Stimulated activated CD4-positive, alpha-beta T cell treated with anti-CD3 and anti-CD28 coated beads, Interleukin-15, amount 100 ng/mL, for 24 hours (primary cell): ENCODE measurements at regions not wholly inside any gene's neighbourhood (a gene's known extent, or its start where the extent isn't known, plus 50 kb on each side); places are given as distances from the start of the nearest gene placed in this dataset.

ENCODE experiments used
- DNase-seq: peaks from one replicate; pipeline ENCODE4 v3.0.0-alpha.2; 2020

DNA sequence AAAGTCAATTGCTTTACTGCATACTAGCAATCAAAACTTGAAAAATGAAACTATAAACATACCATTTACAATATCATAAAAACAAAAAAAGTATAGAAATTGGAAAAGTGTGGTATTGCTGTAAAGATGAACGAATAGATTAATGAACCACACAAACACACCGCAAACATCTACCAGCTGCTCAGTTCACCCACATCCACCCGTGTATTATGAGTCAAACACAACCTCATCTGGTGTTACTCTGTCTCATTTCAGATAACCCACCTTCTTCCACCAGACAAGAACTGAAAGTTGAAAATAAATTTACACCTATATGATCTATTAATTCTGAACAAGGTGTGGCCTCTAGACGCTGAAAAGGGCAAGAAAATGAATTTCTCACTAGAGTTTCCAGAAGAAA, 53.3 kb downstream of the BLID start:
- no peak for DNase-seq

DNA sequence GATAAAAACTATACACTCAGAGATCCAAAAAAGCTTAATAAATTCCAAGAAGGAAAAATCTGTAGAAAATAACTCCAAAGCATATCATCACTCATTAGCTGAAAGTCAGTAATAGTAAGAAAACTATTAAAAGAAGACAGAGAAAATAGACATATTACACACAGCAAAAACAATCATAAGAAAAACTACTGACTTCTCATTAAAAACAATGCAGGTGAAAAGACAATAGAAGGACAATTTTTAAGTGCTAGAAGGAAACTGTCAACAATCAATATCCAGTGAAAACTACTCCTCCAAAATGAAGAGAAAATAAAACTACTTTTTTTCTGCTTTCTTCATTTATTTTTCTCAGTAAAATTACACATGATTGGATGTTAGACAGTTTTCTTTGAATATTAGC, 56.5 kb downstream of the BLID start:
- no peak for DNase-seq

DNA sequence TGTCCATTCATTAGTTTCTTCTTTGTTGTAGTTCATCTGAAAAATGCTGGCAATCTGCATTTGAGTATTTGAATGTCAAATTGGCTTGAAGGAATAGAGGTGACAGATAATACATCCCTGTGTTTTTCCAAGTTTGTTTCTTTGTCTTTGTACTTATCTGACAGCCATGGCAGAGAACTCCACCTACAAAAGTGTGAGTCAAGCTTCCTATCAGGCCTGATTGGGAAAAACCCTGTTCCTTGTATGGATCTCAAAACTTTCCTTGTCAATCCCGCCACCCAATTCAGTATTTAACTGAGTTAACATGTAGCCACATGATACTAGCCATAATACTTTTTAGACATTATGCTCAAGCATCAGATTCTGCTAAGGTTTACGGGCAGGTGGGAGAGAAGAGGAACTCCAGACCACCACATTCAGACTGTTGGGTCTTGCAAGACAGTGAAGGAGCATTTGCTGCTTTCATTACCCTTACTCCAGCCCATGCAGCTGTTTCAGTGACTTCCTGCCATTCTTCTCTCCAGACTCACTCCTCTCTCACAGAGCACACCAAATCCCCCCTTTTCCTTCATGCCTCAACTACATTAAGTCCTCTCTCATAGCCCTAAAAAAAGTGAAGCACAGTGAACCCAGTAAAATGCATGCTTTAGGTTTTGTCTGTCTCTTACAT, 65.9 kb downstream of the BLID start:
- DNase-seq: no peak

DNA sequence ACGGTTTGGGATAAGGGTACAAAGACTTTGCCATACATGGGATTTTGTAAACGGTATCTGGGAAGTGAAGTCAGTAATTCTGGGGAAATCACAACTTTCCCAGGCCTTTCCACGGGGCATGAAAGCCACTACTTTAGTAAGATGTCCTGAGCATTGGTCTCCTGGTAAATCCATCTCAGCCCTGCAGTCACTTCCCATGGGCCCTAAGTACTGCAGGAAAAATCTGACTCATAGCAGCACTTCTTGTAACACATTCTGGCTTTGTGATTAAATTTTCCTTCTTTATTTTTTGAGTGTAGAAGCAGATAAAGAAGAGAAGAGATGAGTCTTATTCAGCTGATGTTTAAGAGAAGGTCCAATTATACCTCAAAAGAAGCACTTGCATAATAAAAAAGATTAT, 67.6 kb downstream of the BLID start:
- no peak for DNase-seq

DNA sequence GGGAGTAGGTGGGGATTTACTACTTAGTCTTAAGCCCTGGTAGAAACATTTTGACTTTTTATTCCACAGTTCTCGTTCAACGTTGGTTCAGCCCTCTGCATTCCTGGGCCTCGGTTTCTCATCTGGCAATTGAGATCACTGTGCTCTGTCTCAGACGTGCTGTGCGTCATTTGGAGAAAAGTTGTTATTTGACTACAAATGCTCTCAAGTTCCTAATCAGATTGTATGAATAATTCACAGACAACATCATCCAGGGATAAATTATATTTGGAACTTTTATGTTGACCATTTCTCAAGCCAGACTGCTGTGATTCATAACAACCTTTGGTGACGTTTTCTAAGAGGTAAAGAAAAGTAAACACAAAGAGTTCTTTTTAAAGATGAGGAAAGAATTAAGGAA, 69.2 kb downstream of the BLID start:
- no peak for DNase-seq

DNA sequence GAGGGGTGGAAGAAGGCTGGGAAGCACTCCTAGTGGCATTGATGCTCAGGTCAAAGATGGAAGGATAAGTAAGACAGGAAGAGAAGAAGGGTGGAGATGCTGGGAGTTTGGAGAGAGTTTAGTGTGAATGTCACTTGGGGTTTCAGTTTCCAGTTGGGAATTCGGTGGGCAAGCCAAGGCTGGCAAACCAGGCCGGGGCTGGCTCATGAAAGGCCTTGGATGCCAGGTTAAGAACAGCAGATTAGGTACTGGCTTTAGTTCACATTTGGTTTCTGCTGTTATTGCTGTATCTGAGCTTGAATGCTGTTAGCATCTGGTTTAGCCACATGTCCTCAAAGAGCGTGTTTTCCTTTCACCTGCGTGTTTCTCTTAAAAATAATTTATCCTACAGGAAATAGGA, 69.6 kb downstream of the BLID start:
- DNase-seq: no peak

DNA sequence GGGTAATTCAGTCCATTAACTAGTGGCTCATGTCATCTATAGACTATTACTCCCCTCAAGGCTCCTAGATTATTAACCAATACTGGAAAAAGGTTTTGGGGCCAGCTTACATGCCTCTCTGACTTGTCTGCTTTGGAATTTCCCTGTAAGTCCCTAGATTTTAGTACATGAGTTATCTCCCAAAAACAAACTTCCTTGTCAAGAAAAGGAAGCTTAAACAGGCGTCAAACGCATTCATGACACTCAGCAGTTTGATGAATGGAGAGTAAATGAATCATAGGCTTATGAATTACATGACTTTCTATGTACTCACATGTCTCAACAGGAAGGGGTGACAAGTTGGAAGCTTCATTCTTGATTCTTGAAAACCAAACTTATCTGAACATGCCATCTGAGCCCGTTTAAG, 70.8 kb downstream of the BLID start:
- DNase-seq: no peak

DNA sequence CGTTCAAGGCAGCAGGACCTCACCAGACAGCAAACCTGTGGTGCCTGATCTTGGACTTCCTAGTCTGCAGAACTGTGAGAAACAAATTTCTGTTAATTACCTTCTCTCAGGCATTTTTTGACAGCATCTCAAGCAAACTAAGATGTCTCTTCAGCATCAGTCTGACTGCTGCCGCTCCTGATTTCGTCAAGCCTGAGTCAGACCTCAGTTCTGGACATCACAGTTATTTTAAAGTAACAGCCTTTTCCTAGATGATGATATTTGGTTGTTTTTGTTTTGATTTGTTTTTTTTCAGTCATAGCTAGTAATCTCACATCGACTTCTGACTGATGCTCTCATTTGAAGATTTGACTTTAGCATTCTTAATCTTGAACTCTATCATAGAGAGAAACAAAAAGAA, 71.9 kb downstream of the BLID start:
- DNase-seq: no peak

DNA sequence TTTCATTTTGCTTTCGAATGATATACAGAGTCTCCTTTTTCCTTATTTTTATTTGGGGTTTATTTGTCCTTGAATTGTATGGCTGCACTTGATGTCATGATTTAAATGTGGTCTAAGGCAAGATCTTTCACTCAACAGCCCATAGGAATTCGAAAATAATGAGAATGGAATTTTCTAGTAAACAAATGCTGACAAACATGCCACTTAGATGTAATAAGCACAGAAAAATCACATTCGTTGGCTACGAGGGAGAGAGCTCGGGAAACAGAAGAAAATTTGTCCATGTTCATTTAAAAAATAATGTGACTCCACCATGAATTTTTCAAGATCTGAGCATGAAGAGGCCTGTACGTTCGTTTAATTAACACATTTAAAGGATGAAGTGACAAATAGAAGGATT, 73.0 kb downstream of the BLID start:
- DNase-seq: no peak

DNA sequence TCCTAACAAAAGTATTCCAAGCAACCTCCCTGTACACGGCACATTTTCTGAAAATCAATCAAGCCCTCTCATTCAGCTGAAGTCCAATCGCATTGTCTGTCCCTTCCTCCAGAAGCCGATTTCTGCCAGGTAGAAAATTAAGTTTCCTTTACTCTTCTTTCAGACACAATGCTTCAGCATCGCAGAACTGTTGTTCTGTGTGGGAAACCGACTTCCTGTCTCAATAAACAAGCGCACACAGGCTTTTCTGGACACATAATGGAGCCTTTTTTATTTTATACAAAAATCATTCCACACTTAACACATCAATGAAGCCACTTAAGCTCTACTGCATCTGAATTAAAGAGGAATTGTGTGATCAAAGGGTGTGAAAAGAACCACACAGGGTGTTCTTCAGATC, 75.6 kb downstream of the BLID start:
- DNase-seq: no peak

DNA sequence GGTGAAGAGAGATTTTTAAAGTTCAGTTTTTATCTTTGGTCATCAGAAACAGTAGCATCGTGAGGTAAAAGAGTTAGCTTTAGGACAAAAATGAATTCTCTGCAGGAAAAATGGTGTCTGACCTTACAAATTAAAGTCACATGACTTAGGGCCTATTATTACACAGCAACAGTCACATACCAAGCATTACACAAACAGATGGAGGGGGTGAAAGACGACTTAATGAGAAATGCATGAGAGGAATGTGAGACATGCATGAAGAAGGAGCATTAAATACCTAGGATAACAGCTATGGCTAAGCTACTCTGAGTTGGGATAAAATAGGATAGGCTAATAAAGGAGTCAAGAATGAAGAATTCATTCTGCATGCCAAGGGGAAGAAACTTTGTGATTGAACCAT, 77.5 kb downstream of the BLID start:
- no peak for DNase-seq

DNA sequence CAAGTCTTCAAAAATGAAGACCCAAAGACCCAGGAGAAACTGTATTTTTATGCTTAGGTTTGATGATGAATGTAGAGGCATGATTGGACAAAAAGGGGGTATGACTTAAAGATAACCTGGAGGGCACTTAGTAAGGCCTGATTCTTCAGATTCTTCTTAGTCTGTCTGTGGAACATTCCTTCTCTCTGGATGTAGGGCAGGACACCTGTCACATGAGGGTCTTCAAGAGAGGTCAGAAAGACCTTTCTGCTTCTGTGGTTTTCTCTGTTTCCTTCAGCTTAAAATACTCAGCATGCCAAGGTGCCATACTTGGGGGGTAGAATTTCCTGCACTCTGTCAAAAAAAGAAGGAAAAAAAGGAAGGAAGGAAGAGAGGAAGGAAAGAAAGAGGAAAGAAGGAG, 78.1 kb downstream of the BLID start:
- DNase-seq: no peak

DNA sequence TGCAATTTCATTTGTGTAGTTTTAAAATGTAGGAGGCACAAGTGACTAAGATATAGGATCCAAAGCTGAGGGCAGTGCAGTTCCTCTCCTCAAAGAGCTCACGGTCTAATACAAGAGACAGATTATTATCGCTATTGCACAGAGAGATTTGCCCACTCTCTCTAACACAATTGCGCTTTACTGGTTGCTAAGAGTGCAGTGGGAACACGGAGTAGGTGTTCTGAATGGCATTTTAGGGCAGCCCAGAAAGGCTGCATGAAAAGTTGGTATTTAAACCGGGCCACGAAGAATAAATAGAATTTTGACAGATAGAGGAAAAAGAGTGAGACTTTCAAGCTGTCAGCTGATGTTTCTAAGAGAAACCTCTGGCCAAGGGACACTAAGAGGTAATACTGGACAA, 79.5 kb downstream of the BLID start:
- no peak for DNase-seq

DNA sequence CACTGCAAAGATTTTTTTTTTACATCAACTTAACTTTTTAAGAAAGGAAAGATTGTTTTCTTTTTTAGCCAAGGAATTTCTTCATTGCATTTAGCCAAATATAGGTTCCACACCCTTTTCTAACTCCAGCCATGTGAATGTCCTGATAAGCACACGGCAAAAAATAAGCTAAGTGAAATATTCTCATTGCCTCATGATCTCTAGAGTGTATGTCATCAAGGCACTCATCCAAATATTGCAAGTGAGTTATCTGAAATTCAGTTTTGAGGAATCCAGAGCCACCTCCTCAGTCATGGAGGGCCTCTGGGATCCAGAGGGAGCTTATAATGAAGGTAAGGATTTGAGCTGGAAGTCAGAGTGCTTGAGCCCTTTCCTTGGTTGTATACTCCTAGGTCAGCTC, 80.0 kb downstream of the BLID start:
- no peak for DNase-seq

DNA sequence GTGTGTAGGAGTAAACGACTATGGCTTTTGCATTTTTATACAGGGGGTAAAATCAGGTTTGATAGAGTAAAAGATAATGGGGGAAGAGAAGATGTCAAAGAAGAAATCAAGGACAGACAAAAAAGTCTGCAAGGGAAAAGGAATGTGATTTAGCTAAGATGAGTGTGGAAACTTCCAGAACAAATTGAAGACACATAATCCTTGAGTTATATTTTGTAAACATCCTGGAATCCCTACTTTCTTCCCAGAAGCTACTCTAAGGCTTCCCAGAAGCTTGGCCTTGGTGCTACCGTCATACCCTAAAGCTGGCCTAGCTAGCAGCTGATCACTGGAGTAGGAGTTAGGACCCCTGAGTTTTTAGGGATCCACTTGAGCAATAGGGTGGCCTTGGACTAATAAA, 82.4 kb downstream of the BLID start:
- no peak for DNase-seq

DNA sequence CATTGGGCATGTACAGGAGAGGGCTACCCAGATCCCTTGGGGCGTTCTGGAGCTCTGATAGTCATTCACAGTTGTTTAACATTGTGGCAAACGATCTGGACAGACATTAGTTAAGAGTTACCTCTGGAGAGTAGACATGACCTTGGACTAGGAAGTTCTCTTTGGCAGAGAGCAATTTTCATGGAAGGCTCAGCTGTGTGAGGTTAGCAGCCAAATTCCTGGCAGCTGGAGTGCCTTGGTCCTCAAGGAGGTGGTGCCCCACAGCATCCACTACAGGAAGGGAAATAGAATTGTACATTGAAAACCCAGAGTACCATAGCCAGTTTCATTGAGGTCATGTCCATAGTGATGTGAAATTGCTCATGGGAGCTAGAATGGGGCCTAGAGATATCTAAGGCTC, 82.8 kb downstream of the BLID start:
- no peak for DNase-seq

DNA sequence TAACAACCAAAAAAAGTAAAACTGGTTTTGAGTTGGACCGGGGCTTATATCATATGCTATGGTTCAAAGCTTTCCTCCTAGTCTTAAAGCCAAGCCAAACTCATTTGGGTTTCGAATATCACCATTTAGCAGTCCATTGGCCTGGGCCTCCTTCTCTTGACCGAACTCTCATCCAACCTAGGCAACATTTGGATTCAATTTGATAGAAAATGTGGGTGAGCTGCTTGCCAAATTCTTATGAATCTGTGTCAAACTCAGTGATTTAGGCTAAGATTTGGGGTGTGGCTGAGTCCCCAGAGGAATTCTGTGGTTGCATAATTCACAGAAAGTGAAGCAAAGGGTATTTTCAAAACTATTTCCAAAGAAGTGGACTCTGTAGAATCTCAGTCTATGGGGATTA, 83.7 kb downstream of the BLID start:
- no peak for DNase-seq

DNA sequence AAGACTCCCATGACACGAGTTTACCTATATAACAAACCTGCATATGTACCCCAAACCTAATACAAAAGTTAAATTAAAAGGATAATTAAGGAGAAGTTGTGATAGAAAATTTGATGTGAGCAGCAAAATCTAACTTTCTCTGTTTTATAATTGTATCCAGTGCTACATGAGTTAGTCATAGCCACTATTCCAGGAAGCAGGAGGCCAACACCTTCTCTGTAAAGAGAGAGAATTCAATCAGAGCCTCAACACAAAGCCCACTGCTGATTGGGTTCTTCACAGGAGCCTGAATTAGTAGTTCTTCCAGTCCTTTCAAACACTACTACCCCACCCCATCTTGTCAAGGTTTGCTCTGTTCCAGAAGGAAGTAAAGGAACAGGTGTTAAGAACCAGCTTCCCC, 84.2 kb downstream of the BLID start:
- DNase-seq: no peak

DNA sequence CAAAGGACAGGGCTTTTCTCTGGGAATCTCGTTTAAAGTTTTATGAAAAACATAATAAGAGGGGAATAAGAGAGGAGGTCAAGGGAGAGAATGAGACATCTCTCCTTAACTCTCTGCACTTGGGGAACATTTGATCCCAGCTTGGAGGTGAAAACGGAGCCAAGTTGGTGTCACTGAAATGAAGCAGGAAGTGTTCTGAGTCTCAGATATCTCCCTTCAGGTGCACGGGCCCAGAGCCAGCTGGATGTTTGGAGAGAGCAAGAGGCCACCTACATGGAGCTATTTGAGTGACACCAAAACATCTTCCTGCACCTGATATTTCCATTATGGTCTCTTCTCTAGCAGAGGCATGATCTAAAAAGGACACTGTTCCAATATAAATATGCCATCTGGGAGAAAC, 85.7 kb downstream of the BLID start:
- no peak for DNase-seq

DNA sequence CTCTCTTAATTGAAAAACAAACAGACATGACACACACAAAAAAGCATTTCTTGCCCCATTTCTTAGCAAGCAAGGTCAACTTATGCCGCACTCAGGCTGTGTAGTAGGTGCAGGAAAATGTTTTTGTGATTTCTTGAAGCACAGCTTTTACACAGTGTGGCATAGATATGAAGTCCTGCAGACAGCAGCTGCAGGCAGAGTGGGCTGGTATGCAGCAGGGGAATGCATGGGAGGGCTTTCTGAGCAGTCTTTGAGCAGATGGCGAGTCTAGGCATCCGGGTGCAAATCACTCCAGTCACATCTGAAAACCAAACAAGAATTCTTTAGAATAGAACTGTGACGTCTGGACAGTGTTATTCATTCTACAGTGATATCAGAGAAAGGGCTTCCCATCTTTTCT, 87.5 kb downstream of the BLID start:
- DNase-seq: no peak

DNA sequence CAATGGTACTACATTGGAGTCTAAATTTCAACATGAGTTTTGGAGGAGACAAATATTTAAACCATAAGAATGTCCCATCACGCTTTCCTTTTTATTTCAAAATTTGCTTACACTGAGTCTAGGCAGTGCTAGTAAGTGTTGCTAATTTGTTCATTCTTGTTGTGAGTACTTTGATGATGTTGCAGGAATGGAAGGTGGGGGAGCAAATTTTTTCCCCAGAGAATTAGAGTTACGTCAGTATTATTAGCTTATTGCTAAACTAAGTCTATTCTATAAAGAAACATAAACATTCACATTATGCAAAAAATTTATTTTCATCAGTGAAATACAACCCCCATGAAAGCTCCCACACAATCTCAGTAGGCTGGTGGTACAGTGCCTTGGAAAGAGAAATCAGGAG, 88.0 kb downstream of the BLID start:
- DNase-seq: no peak

DNA sequence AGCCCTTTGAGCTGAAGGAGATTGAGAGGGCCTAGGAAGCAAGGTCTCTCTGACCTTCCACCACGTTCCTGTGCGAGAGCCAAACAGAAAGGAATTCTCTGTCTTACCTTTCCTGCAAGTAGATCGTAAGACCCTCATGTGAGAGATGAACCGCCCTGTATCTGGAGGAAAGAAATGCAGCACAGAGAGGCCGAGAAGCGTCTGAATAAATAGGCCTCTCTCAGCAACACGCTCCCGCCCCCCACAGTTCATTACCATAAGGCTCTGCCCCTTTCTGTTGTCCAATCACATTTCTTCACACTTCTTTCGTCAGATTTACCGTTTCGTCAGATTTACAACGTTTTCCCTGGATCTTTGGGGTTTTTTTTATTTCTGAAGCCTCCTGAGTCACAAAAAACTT, 90.3 kb downstream of the BLID start:
- no peak for DNase-seq

DNA sequence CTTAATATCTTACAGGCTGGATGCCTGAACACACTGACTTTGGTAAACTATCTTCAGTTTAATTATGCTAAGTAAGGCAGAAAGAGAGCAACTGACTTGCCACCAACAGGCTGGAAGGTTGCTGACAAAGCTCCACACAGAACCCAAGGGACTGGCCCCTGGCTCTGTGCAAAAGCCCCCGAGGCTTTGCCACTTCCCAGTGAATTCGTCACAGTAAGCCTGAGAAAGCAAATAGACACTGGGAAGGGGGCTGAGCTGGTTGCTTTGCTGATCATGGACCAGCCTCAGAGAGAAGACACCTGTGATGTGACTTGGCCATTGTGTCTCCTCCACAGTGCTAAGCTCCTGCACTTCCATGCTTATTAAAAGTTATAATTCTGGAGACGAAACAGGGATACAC, 91.7 kb downstream of the BLID start:
- DNase-seq: no peak

DNA sequence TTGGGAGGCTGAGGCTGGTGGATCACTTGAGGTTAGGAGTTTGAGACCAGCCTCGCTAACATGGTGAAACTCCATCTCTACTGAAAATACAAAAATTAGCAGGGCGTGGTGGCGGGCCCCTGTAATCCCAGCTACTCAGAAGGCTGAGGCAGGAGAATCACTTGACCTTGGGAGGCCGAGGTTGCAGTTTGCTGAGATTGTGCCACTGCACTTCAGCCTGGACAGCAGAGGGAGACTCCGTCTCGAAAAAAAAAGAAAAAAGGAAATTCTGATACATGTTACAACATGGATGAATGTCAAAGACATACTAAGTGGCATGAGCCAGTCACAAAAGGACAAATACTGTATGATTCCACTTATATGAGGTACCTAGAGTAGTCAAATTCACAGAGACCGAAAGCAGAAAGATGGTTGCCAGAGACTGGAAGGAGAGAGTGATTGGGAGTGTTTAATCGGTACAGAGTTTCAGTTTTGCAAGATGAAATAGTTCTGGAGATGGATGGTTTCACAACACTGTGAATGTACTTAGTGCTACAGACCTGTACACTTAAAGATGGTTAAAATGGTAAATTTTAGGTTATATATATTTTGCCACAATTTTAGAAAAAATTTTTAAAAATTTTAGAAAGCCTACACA, 92.3 kb downstream of the BLID start:
- no peak for DNase-seq

DNA sequence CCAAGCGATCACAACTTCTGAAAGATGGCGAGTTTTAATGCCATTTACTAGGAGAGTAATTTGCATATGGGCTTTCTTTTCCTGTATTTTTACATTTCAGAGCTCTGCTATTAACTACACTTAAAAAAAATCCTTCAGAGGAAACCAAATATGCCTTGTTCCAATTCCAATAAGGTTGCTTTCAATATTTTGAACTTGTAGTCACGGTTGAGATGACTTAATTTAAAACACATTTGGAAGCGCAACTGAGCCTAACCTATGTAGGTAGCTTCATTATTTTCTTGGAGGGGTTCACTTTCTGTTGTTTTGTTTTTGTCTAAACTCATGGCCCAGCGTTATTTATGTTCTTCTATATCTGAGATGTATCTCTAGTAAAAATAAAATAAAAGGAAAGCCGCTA, 93.4 kb downstream of the BLID start:
- no peak for DNase-seq
